Ovary (tissue), 3 donors: ENCODE measurements at regions not wholly inside any gene's neighbourhood (a gene's known extent, or its start where the extent isn't known, plus 50 kb on each side); places are given as distances from the start of the nearest gene placed in this dataset.

Experiments used
- EP300 ChIP-seq: sonication (generic); formaldehyde crosslinking; IDR thresholded peaks from one replicate; pipeline ENCODE4 v1.6.1; 2017; ENCODE audit warnings: antibody characterized with exemption
- TF ChIP-seq, protein P1 (sequence below), 3 donors: fragments of 450-650 bp in 2 of 3; fragments of 200-600 bp in 1 of 3; IDR thresholded peaks; one replicate each; pipeline versions ENCODE4 v1.5.1 to v1.8.0; 2016 to 2022; ENCODE audit warnings: antibody characterized with exemption in 3 of 3, mild to moderate bottlenecking in 1 of 3
- donor health status: DM: no; HTN: no; CAD: no.

DNA sequence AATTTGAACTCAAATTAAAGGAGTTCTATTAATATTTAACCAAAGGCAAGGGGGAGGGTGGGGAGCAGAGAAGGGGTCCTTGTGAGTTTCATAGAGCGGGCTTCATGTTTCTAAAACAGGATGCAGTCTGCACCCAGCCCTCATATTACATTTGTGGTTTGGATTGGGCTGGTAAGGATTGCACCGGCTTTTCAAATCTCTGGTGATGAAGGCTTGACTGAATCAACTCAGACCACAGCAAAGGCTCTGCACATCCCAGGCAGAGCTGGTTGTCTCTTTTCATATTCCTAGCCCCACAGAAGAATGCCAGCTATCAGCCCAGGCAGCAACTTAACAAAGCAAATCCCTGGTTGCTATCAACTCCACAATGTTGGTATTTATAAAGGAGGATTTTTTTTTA is 1221.4 kb downstream of the VRK1 start:
- TF ChIP-seq, protein P1, sequence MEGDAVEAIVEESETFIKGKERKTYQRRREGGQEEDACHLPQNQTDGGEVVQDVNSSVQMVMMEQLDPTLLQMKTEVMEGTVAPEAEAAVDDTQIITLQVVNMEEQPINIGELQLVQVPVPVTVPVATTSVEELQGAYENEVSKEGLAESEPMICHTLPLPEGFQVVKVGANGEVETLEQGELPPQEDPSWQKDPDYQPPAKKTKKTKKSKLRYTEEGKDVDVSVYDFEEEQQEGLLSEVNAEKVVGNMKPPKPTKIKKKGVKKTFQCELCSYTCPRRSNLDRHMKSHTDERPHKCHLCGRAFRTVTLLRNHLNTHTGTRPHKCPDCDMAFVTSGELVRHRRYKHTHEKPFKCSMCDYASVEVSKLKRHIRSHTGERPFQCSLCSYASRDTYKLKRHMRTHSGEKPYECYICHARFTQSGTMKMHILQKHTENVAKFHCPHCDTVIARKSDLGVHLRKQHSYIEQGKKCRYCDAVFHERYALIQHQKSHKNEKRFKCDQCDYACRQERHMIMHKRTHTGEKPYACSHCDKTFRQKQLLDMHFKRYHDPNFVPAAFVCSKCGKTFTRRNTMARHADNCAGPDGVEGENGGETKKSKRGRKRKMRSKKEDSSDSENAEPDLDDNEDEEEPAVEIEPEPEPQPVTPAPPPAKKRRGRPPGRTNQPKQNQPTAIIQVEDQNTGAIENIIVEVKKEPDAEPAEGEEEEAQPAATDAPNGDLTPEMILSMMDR (IDR thresholded peaks at IDR 0.05): no peak
- TF ChIP-seq EP300: no peak
